Gastrocnemius medialis (tissue), 4 donors: ENCODE measurements at regions not wholly inside any gene's neighbourhood (a gene's known extent, or its start where the extent isn't known, plus 50 kb on each side); places are given as distances from the start of the nearest gene placed in this dataset.
A peak's percentile ranks its signal among the peaks of the same experiment; 100 is the strongest.
"Not testable (repeated sequence)": the region's sequence is repeated elsewhere in the genome, so short reads cannot be mapped to it uniquely, and the experiment has no call there.

Source experiments
- ATAC-seq, 2 donors: fragments of 150-250 bp; one replicate each; pipeline ENCODE4 v1.9.1; 2016
- DNase-seq, 2 donors: peaks; one replicate each; pipeline ENCODE4 v3.0.0-alpha.2; 2019
- H3K27ac ChIP-seq, 4 donors: fragments of 200-600 bp; sonication (generic); 1 replicate in 1 of 4; 2 replicates in 3 of 4; pipeline ENCODE4 v1.5.1; 2016 to 2018; ENCODE audit warnings: mild to moderate bottlenecking in 2 of 4, moderate library complexity in 1 of 4
- H3K27me3 ChIP-seq, 3 donors: fragments of 200-600 bp; sonication (generic) in 2 of 3; 1 replicate in 1 of 3; 2 replicates in 2 of 3; pipeline versions ENCODE4 v1.5.1 to v1.6.0; 2016 to 2019; ENCODE audit warnings: mild to moderate bottlenecking in 1 of 3, moderate library complexity in 1 of 3
- H3K36me3 ChIP-seq, 2 donors: fragments of 200-600 bp; sonication (generic) in 1 of 2; one replicate each; pipeline ENCODE4 v1.5.1; 2017 to 2018
- H3K4me1 ChIP-seq, 2 donors: fragments of 200-600 bp; sonication (generic) in 1 of 2; one replicate each; pipeline ENCODE4 v1.5.1; 2016 to 2017; ENCODE audit warnings: mild to moderate bottlenecking in 2 of 2
- H3K4me3 ChIP-seq, 4 donors: fragments of 200-600 bp; sonication (generic) in 3 of 4; 1 replicate in 1 of 4; 2 replicates in 3 of 4; pipeline ENCODE4 v1.5.1; 2016 to 2019; ENCODE audit warnings: mild to moderate bottlenecking in 2 of 4
- H3K9me3 ChIP-seq, 3 donors: fragments of 200-600 bp; sonication (generic) in 2 of 3; 1 replicate in 1 of 3; 2 replicates in 2 of 3; pipeline ENCODE4 v1.5.1; 2016 to 2019
- CTCF ChIP-seq, 5 experiments: fragments of 450-650 bp in 3 of 5; fragments of 200-600 bp in 2 of 5; sonication (generic) in 2 of 5; IDR thresholded peaks in 4 of 5; conservative IDR thresholded peaks in 1 of 5; 1 replicate in 4 of 5; 2 replicates in 1 of 5; pipeline ENCODE4 v1.5.1; 2016 to 2019; ENCODE audit warnings: antibody characterized with exemption in 5 of 5, mild to moderate bottlenecking in 3 of 5, moderate library complexity in 3 of 5
- POLR2A ChIP-seq, 2 donors: fragments of 450-650 bp; IDR thresholded peaks; one replicate each; pipeline ENCODE4 v1.6.1; 2017; ENCODE audit warnings: antibody characterized with exemption in 2 of 2, mild to moderate bottlenecking in 2 of 2, moderate library complexity in 2 of 2
- in situ Hi-C, 4 donors: fragments of 200-750 bp; cut with MboI; loops; one replicate each; pipeline versions ENCODE4 v1.15.0 to v1.8.0; 2017; ENCODE audit warnings: low sequenced_read_pairs in 4 of 4
- intact Hi-C: fragments of 100-400 bp; cut with DNase I; formaldehyde crosslinking; loops from one replicate; pipeline ENCODE4 v1.15.1; 2023; ENCODE audit warnings: low total_unique reads

GRCh38 chr12:75945581-75945980 lies 86.0 kb downstream of the PHLDA1 start:
- TF ChIP-seq CTCF (IDR thresholded peaks at IDR 0.05 in 4 of 5, conservative IDR thresholded peaks at IDR 0.05 in 1 of 5) (no peak), POLR2A (IDR thresholded peaks at IDR 0.05) (no peak)
- no peaks in the 10 kb centered on the region for H3K4me1 ChIP-seq
- in situ Hi-C loops (no loop called here), intact Hi-C loops (no loop called here)
- no peaks in the 10 kb centered on the region for H3K9me3 ChIP-seq
- no peak overlapping the region for H3K4me3 ChIP-seq
- H3K27me3 ChIP-seq = no peaks in the 10 kb centered on the region
- no peak overlapping the region for H3K27ac ChIP-seq
- H3K36me3 ChIP-seq = no peaks in the 10 kb centered on the region
- no peak for ATAC-seq
- no peak for DNase-seq

- no peaks in the 10 kb centered on the region for H3K36me3 ChIP-seq
- H3K4me3 ChIP-seq = no peak overlapping the region
- H3K27ac ChIP-seq = no peak overlapping the region
- H3K4me1 ChIP-seq = no peaks in the 10 kb centered on the region
- ATAC-seq (no peak), DNase-seq (no peak)
- no peaks in the 10 kb centered on the region for H3K9me3 ChIP-seq
- in situ Hi-C loops (no loop called here), intact Hi-C loops (no loop called here)
- TF ChIP-seq POLR2A (IDR thresholded peaks at IDR 0.05) = no peak
- TF ChIP-seq CTCF (IDR thresholded peaks at IDR 0.05 in 4 of 5, conservative IDR thresholded peaks at IDR 0.05 in 1 of 5) = no peak
- H3K27me3 ChIP-seq = no peaks in the 10 kb centered on the region
Observed at GRCh38 chr12:75944905-75945432, 86.6 kb downstream of the PHLDA1 start.

GRCh38 chr12:75944097-75944904 lies 87.3 kb downstream of the PHLDA1 start:
- no peak overlapping the region for H3K4me3 ChIP-seq
- no peak overlapping the region for H3K27ac ChIP-seq
- in situ Hi-C loops (no loop called here), intact Hi-C loops (no loop called here)
- H3K4me1 ChIP-seq = no peaks in the 10 kb centered on the region
- TF ChIP-seq POLR2A (IDR thresholded peaks at IDR 0.05) = no peak
- TF ChIP-seq CTCF (IDR thresholded peaks at IDR 0.05 in 4 of 5, conservative IDR thresholded peaks at IDR 0.05 in 1 of 5) = no peak
- no peak for DNase-seq
- H3K27me3 ChIP-seq = no peaks in the 10 kb centered on the region
- H3K36me3 ChIP-seq = no peaks in the 10 kb centered on the region
- ATAC-seq = peak; percentile 41 to 45
- no peaks in the 10 kb centered on the region for H3K9me3 ChIP-seq

- Histone ChIP-seq H3K9me3 (no peaks in the 10 kb centered on the region), H3K4me3 (no peak overlapping the region), H3K27me3 (no peaks in the 10 kb centered on the region), H3K36me3 (no peaks in the 10 kb centered on the region), H3K4me1 (no peaks in the 10 kb centered on the region), H3K27ac (no peak overlapping the region)
- no peak for TF ChIP-seq CTCF (IDR thresholded peaks at IDR 0.05 in 4 of 5, conservative IDR thresholded peaks at IDR 0.05 in 1 of 5)
- no peak for TF ChIP-seq POLR2A (IDR thresholded peaks at IDR 0.05)
- intact Hi-C loops (no loop called here), in situ Hi-C loops (no loop called here)
- DNase-seq (no peak), ATAC-seq (no peak)
Observed at GRCh38 chr12:75943730-75944096, 87.9 kb downstream of the PHLDA1 start.

- intact Hi-C loops, in situ Hi-C loops, ATAC-seq, H3K36me3 ChIP-seq, H3K9me3 ChIP-seq, DNase-seq, H3K27me3 ChIP-seq, H3K4me3 ChIP-seq, H3K4me1 ChIP-seq, H3K27ac ChIP-seq: not testable (repeated sequence)
Observed at GRCh38 chr12:75941661-75942060, 89.9 kb downstream of the PHLDA1 start.
